HCT116 (cell line): ENCODE measurements at regions not wholly inside any gene's neighbourhood (a gene's known extent, or its start where the extent isn't known, plus 50 kb on each side); places are given as distances from the start of the nearest gene placed in this dataset.

Experiments
- ATAC-seq: fragments of 200-7000 bp; cut with Tn5 transposase; 2 replicates; pipeline ENCODE4 v1.9.1; 2020; ENCODE audit warnings: mild to moderate bottlenecking, moderate library complexity
- BruUV-seq: library from RNA; stranded (reverse); fragments of 400-500 nt; replicated peaks from 2 replicates; lab custom pipeline; 2021; lab: Mats Ljungman, UMichigan
- CTCF ChIA-PET: fragments of 300-600 bp; sonication (Branson Sonifier 250); formaldehyde crosslinking; loops from one replicate; lab custom pipeline; 2021; ENCODE audit warnings: antibody characterized with exemption; lab: Charles Lee
- POLR2A ChIA-PET: fragments of 300-600, 350-600 bp; sonication (Branson Sonifier 250); formaldehyde crosslinking; loops from one replicate; lab custom pipeline; 2021; ENCODE audit warnings: antibody characterized with exemption; lab: Charles Lee
- RAD21 ChIA-PET, 2 experiments: fragments of 300-600 bp; sonication (Branson Sonifier 250); formaldehyde crosslinking; loops; one replicate each; lab custom pipeline; 2023; ENCODE audit warnings: low total read pairs in 2 of 2; ENCODE audit not compliant: uncharacterized antibody in 2 of 2, unreplicated experiment in 2 of 2, low non-redundant PET in 1 of 2; lab: Charles Lee
- DNase-seq: peaks from one replicate; pipeline ENCODE4 v3.0.0-alpha.2; 2010; ENCODE audit warnings: low read depth, low spot score
- H2AFZ ChIP-seq: fragments of 200-600 bp; shearing (Covaris generic), sonication (generic); 2 replicates; pipeline ENCODE4 v1.6.1; 2017; ENCODE audit warnings: low read depth, mixed run types, mixed read lengths, antibody characterized with exemption, low read length; ENCODE audit not compliant: poor library complexity, severe bottlenecking
- H3K27ac ChIP-seq: 2 replicates; pipeline ENCODE4 v1.5.1; 2012; ENCODE audit warnings: low read depth, low read length
- H3K27me3 ChIP-seq: fragments of 200-600 bp; sonication (generic); 2 replicates; pipeline ENCODE4 v1.6.1; 2016; ENCODE audit warnings: mixed run types, low read length, mixed read lengths; ENCODE audit not compliant: insufficient read depth
- H3K36me3 ChIP-seq, 2 experiments: fragments of 200-500 bp in 1 of 2; fragments of 200-600 bp in 1 of 2; sonication (Bioruptor generic) in 1 of 2; sonication (generic) in 1 of 2; 2 replicates each; pipeline versions ENCODE4 v1.5.1 to v1.6.1; 2014 to 2016; ENCODE audit warnings: low read length in 2 of 2, inconsistent platforms in 1 of 2, mixed read lengths in 1 of 2, mixed run types in 1 of 2; ENCODE audit not compliant: insufficient read depth in 2 of 2, control insufficient read depth in 1 of 2
- H3K4me1 ChIP-seq, 2 experiments: fragments of 200-600 bp in 1 of 2; sonication (generic) in 1 of 2; 2 replicates each; pipeline versions ENCODE4 v1.5.1 to v1.6.1; 2012 to 2017; ENCODE audit warnings: low read length in 2 of 2, inconsistent platforms in 1 of 2, mild to moderate bottlenecking in 1 of 2, mixed read lengths in 1 of 2, mixed run types in 1 of 2, moderate library complexity in 1 of 2; ENCODE audit not compliant: insufficient read depth in 2 of 2, control insufficient read depth in 1 of 2
- H3K4me2 ChIP-seq: fragments of 200-600 bp; sonication (generic); 2 replicates; pipeline ENCODE4 v1.6.1; 2017; ENCODE audit warnings: mixed run types, low read length, mixed read lengths
- H3K4me3 ChIP-seq, 2 experiments: fragments of 200-600 bp in 1 of 2; sonication (generic) in 1 of 2; replicated peaks in 1 of 2; 2 replicates each; pipeline ENCODE4 v1.5.1; 2011 to 2016; ENCODE audit warnings: low read length in 2 of 2, control low read depth in 1 of 2, low read depth in 1 of 2, mild to moderate bottlenecking in 1 of 2, mixed read lengths in 1 of 2, mixed run types in 1 of 2
- H3K79me2 ChIP-seq: fragments of 200-600 bp; sonication (generic); 2 replicates; pipeline ENCODE4 v1.6.1; 2017; ENCODE audit warnings: mild to moderate bottlenecking, mixed run types, low read length, moderate library complexity, mixed read lengths; ENCODE audit not compliant: insufficient read depth
- H3K9ac ChIP-seq: fragments of 200-600 bp; sonication (generic); 2 replicates; pipeline ENCODE4 v1.6.1; 2016; ENCODE audit warnings: low read length, mixed read lengths
- H3K9me2 ChIP-seq: fragments of 200-600 bp; sonication (generic), shearing (Covaris generic); 2 replicates; pipeline ENCODE4 v1.6.1; 2017; ENCODE audit warnings: mixed run types, mild to moderate bottlenecking, moderate library complexity; ENCODE audit not compliant: insufficient read depth
- H3K9me3 ChIP-seq, 2 experiments: fragments of 200-500 bp in 1 of 2; fragments of 200-600 bp in 1 of 2; sonication (Bioruptor generic) in 1 of 2; sonication (generic) in 1 of 2; 2 replicates each; pipeline ENCODE4 v1.6.1; 2014 to 2017; ENCODE audit warnings: low read length in 2 of 2, mixed read lengths in 2 of 2, inconsistent platforms in 1 of 2, low read depth in 1 of 2, mild to moderate bottlenecking in 1 of 2, mixed run types in 1 of 2, moderate library complexity in 1 of 2; ENCODE audit not compliant: control insufficient read depth in 1 of 2, insufficient read depth in 1 of 2
- H4K20me1 ChIP-seq: fragments of 200-600 bp; sonication (generic), shearing (Covaris generic); 2 replicates; pipeline ENCODE4 v1.6.1; 2017; ENCODE audit warnings: mixed run types, mild to moderate bottlenecking, moderate library complexity; ENCODE audit not compliant: insufficient read depth
- ATF3 ChIP-seq: IDR thresholded peaks from 2 replicates; pipeline ENCODE4 v1.6.1; 2012
- CEBPB ChIP-seq: IDR thresholded peaks from 2 replicates; pipeline ENCODE4 v1.6.1; 2012; ENCODE audit warnings: low read depth
- CTCF ChIP-seq, 3 experiments: fragments of 200-600 bp in 1 of 3; sonication (generic) in 1 of 3; IDR thresholded peaks in 2 of 3; conservative IDR thresholded peaks in 1 of 3; 2 replicates each; pipeline ENCODE4 v1.5.1; 2012 to 2017; ENCODE audit warnings: low read depth in 2 of 3, low read length in 2 of 3, antibody characterized with exemption in 1 of 3, borderline replicate concordance in 1 of 3, control low read depth in 1 of 3, mild to moderate bottlenecking in 1 of 3, mixed read lengths in 1 of 3, mixed run types in 1 of 3, moderate library complexity in 1 of 3; ENCODE audit not compliant: insufficient read depth in 1 of 3
- EGR1 ChIP-seq: IDR thresholded peaks from 2 replicates; pipeline ENCODE4 v1.6.1; 2012; ENCODE audit warnings: low read depth
- ELF1 ChIP-seq: IDR thresholded peaks from 2 replicates; pipeline ENCODE4 v1.6.1; 2012; ENCODE audit warnings: low read depth, borderline replicate concordance
- EZH2phosphoT487 ChIP-seq: fragments of 200-600 bp; IDR thresholded peaks from 2 replicates; pipeline ENCODE4 v1.6.1; 2018; ENCODE audit warnings: antibody characterized with exemption, borderline replicate concordance
- MAX ChIP-seq: IDR thresholded peaks from 2 replicates; pipeline ENCODE4 v1.6.1; 2012
- POLR2A ChIP-seq: IDR thresholded peaks from 2 replicates; pipeline ENCODE4 v1.7.0; 2011; ENCODE audit warnings: borderline replicate concordance; ENCODE audit not compliant: insufficient read depth, insufficient read length; ENCODE audit errors: extremely low read depth
- RAD21 ChIP-seq: IDR thresholded peaks from 2 replicates; pipeline ENCODE4 v1.6.1; 2012; ENCODE audit warnings: low read depth, mild to moderate bottlenecking
- SP1 ChIP-seq: IDR thresholded peaks from 2 replicates; pipeline ENCODE4 v1.6.1; 2012; ENCODE audit warnings: low read depth
- TCF7L2 ChIP-seq: IDR thresholded peaks from 2 replicates; pipeline ENCODE4 v1.7.0; 2011; ENCODE audit warnings: borderline replicate concordance, inconsistent platforms; ENCODE audit not compliant: insufficient read depth, insufficient read length; ENCODE audit errors: extremely low read depth
- ZFX ChIP-seq: fragments of 450-650 bp; IDR thresholded peaks from 2 replicates; pipeline ENCODE4 v1.6.1; 2017
- ZNF274 ChIP-seq: fragments of 200-500 bp; sonication (Bioruptor generic); IDR thresholded peaks from 2 replicates; pipeline ENCODE4 v1.6.1; 2014; ENCODE audit warnings: mild to moderate bottlenecking, low read depth, low read length, inconsistent platforms
- intact Hi-C: fragments of 100-400 bp; cut with micrococcal nuclease; formaldehyde crosslinking; loops from 2 replicates; pipeline ENCODE4 v1.10.0; 2022

GRCh38 chr9:101977614-101978210 lies 239.3 kb upstream of the GRIN3A start:
- no peaks in the 10 kb centered on the region for H3K79me2 ChIP-seq
- no peaks in the 10 kb centered on the region for H3K9me2 ChIP-seq
- DNase-seq (peak; percentile 10), ATAC-seq (no peak)
- RAD21 ChIA-PET, result no interaction called here
- H3K4me2 ChIP-seq, result no peak overlapping the region
- no peak overlapping the region for H3K27ac ChIP-seq
- intact Hi-C loops, result no loop called here
- no peaks in the 10 kb centered on the region for H3K36me3 ChIP-seq
- no peaks in the 10 kb centered on the region for H3K4me1 ChIP-seq
- H3K9me3 ChIP-seq, result no peaks in the 10 kb centered on the region
- CTCF ChIA-PET, result interaction anchor here (0.9 kb wide), 1 partner anchor 10 kb away, joined by 3 read pairs; no protein-coding TSS in a partner anchor
- no peak overlapping the region for H3K9ac ChIP-seq
- H3K4me3 ChIP-seq, result no peak overlapping the region
- no peaks in the 10 kb centered on the region for H4K20me1 ChIP-seq
- peak; percentile 28; the same call in 1 of the 2 replicates for TF ChIP-seq RAD21
- peak in 2 of 3 experiments; percentile 14 to 54; a peak in 3 of 6 replicates for TF ChIP-seq CTCF (IDR thresholded peaks at IDR 0.05 in 2 of 3, conservative IDR thresholded peaks at IDR 0.05 in 1 of 3; ENCODE audit: borderline replicate concordance in 1 of 3, insufficient read depth in 1 of 3, low read depth in 2 of 3, low read length in 2 of 3)
- TF ChIP-seq POLR2A, result no peak
- no peak for TF ChIP-seq ZFX
- no peak for TF ChIP-seq EZH2phosphoT487
- no peak overlapping the region for H2AFZ ChIP-seq
- BruUV-seq, result no TSS peak
- no peaks in the 10 kb centered on the region for H3K27me3 ChIP-seq
- POLR2A ChIA-PET, result no interaction called here

- Histone ChIP-seq H3K9ac (no peak overlapping the region), H3K4me3 (no peak overlapping the region), H2AFZ (no peak overlapping the region), H3K27ac (no peak overlapping the region), H3K4me1 (no peaks in the 10 kb centered on the region), H3K79me2 (no peaks in the 10 kb centered on the region), H3K36me3 (no peaks in the 10 kb centered on the region), H4K20me1 (no peaks in the 10 kb centered on the region), H3K27me3 (no peaks in the 10 kb centered on the region), H3K9me3 (no peaks in the 10 kb centered on the region), H3K4me2 (no peak overlapping the region), H3K9me2 (no peaks in the 10 kb centered on the region)
- no TSS peak for BruUV-seq
- intact Hi-C loops, result no loop called here
- ChIA-PET RAD21 (no interaction called here), CTCF (no interaction called here), POLR2A (no interaction called here)
- DNase-seq (no peak), ATAC-seq (no peak)
- no peak for TF ChIP-seq MAX
- TF ChIP-seq ELF1, result no peak
- no peak for TF ChIP-seq EGR1
- TF ChIP-seq CEBPB, result no peak
- TF ChIP-seq ZNF274, result no peak
- TF ChIP-seq SP1, result no peak
- no peak for TF ChIP-seq TCF7L2
- no peak for TF ChIP-seq CTCF (IDR thresholded peaks at IDR 0.05 in 2 of 3, conservative IDR thresholded peaks at IDR 0.05 in 1 of 3; ENCODE audit: borderline replicate concordance in 1 of 3, insufficient read depth in 1 of 3, low read depth in 2 of 3, low read length in 2 of 3)
- TF ChIP-seq ZFX, result no peak
- no peak for TF ChIP-seq RAD21
- TF ChIP-seq ATF3, result no peak
Measured at GRCh38 chr9:101970609-101971008, 232.2 kb upstream of the GRIN3A start.
